ENCODE measurements at regions not wholly inside any gene's neighbourhood (a gene's known extent, or its start where the extent isn't known, plus 50 kb on each side); places are given as distances from the start of the nearest gene placed in this dataset.

- H3K27ac Mint-ChIP-seq (ENCODE audit: unreplicated experiment): no peak overlapping the region
- no peak for DNase-seq
Observed at GRCh38 chr5:8807636-8808035, 738.2 kb downstream of the SEMA5A start.

GRCh38 chr5:8811581-8811980 is 734.3 kb downstream of the SEMA5A start:
- DNase-seq: no peak
- H3K36me3 Mint-ChIP-seq (ENCODE audit: insufficient read depth, unreplicated experiment): no peaks in the 10 kb centered on the region
- CTCF ChIA-PET: no interaction called here
- H3K4me1 Mint-ChIP-seq (ENCODE audit: low read depth, unreplicated experiment): no peaks in the 10 kb centered on the region
- no peak for TF ChIP-seq CTCF (IDR thresholded peaks at IDR 0.05; ENCODE audit: unreplicated experiment)
- H3K9me3 Mint-ChIP-seq (ENCODE audit: low read depth, unreplicated experiment): peaks cover 19% of the 10 kb centered on the region
- H3K4me3 Mint-ChIP-seq (ENCODE audit: low read depth, unreplicated experiment): no peak overlapping the region
- BruUV-seq (replicated peaks): no TSS peak
- intact Hi-C loops (cut with micrococcal nuclease; ENCODE audit: unreplicated experiment): no loop called here
- no peak overlapping the region for H3K27ac Mint-ChIP-seq (ENCODE audit: unreplicated experiment)
- H3K27me3 Mint-ChIP-seq (ENCODE audit: unreplicated experiment): no peaks in the 10 kb centered on the region

More at GRCh38 chr5:8807636-8808035, 738.2 kb downstream of the SEMA5A start:
- intact Hi-C loops (cut with micrococcal nuclease; ENCODE audit: unreplicated experiment): no loop called here
- H3K4me1 Mint-ChIP-seq (ENCODE audit: low read depth, unreplicated experiment): no peaks in the 10 kb centered on the region
- H3K36me3 Mint-ChIP-seq (ENCODE audit: insufficient read depth, unreplicated experiment): no peaks in the 10 kb centered on the region
- no peaks in the 10 kb centered on the region for H3K27me3 Mint-ChIP-seq (ENCODE audit: unreplicated experiment)
- no peak overlapping the region for H3K4me3 Mint-ChIP-seq (ENCODE audit: low read depth, unreplicated experiment)
- no TSS peak for BruUV-seq (replicated peaks)
- CTCF ChIA-PET: no interaction called here
- peaks cover 27% of the 10 kb centered on the region for H3K9me3 Mint-ChIP-seq (ENCODE audit: low read depth, unreplicated experiment)
- TF ChIP-seq CTCF (IDR thresholded peaks at IDR 0.05; ENCODE audit: unreplicated experiment): no peak

- H3K4me1 Mint-ChIP-seq (ENCODE audit: low read depth, unreplicated experiment): no peaks in the 10 kb centered on the region
- H3K4me3 Mint-ChIP-seq (ENCODE audit: low read depth, unreplicated experiment): no peak overlapping the region
- no peaks in the 10 kb centered on the region for H3K27me3 Mint-ChIP-seq (ENCODE audit: unreplicated experiment)
- CTCF ChIA-PET: no interaction called here
- H3K27ac Mint-ChIP-seq (ENCODE audit: unreplicated experiment): no peak overlapping the region
- intact Hi-C loops (cut with micrococcal nuclease; ENCODE audit: unreplicated experiment): no loop called here
- no peaks in the 10 kb centered on the region for H3K36me3 Mint-ChIP-seq (ENCODE audit: insufficient read depth, unreplicated experiment)
- peaks cover 15% of the 10 kb centered on the region for H3K9me3 Mint-ChIP-seq (ENCODE audit: low read depth, unreplicated experiment)
- BruUV-seq (replicated peaks): no TSS peak
- TF ChIP-seq CTCF (IDR thresholded peaks at IDR 0.05; ENCODE audit: unreplicated experiment): no peak
- DNase-seq: no peak
Observed at GRCh38 chr5:8813180-8813579, 732.7 kb downstream of the SEMA5A start.

- no peaks in the 10 kb centered on the region for H3K4me1 Mint-ChIP-seq (ENCODE audit: low read depth, unreplicated experiment)
- no peak overlapping the region for H3K27ac Mint-ChIP-seq (ENCODE audit: unreplicated experiment)
Observed at GRCh38 chr5:8814105-8814504, 731.8 kb downstream of the SEMA5A start.

More at GRCh38 chr5:8814105-8814504, 731.8 kb downstream of the SEMA5A start:
- H3K4me3 Mint-ChIP-seq (ENCODE audit: low read depth, unreplicated experiment): no peak overlapping the region
- H3K36me3 Mint-ChIP-seq (ENCODE audit: insufficient read depth, unreplicated experiment): no peaks in the 10 kb centered on the region
- peaks cover 15% of the 10 kb centered on the region for H3K9me3 Mint-ChIP-seq (ENCODE audit: low read depth, unreplicated experiment)
- no peak for DNase-seq
- CTCF ChIA-PET: no interaction called here
- no peak for TF ChIP-seq CTCF (IDR thresholded peaks at IDR 0.05; ENCODE audit: unreplicated experiment)
- no peaks in the 10 kb centered on the region for H3K27me3 Mint-ChIP-seq (ENCODE audit: unreplicated experiment)
- no TSS peak for BruUV-seq (replicated peaks)
- intact Hi-C loops (cut with micrococcal nuclease; ENCODE audit: unreplicated experiment): no loop called here
